ENCODE measurements at regions not wholly inside any gene's neighbourhood (a gene's known extent, or its start where the extent isn't known, plus 50 kb on each side); places are given as distances from the start of the nearest gene placed in this dataset.

GRCh38 chr10:107813451-107814162, 649.1 kb upstream of the SORCS1 start:
- Histone ChIP-seq H3K9me1 (ENCODE audit: insufficient read depth, low read length) (no peaks in the 10 kb centered on the region), H3K14ac (replicated peaks; ENCODE audit: low read depth, low read length) (no peak overlapping the region), H3K18ac (ENCODE audit: low read depth, low read length) (no peak overlapping the region), H3K4ac (ENCODE audit: low read depth, low read length) (no peak overlapping the region), H3K56ac (ENCODE audit: extremely low read depth, insufficient read depth, low read length) (no peak overlapping the region), H2BK120ac (ENCODE audit: low read depth, low read length) (no peak overlapping the region), H3K27ac (ENCODE audit: insufficient read depth, low read length) (no peak overlapping the region), H2BK5ac (ENCODE audit: low read depth, low read length, poor library complexity, severe bottlenecking) (no peak overlapping the region), H2AK9ac (replicated peaks; ENCODE audit: low read depth, low read length, poor library complexity) (no peak overlapping the region), H3K9me3 (ENCODE audit: control insufficient read depth, insufficient read depth, low read length) (peaks cover 6% of the 10 kb centered on the region), H4K5ac (ENCODE audit: low read depth, low read length) (no peak overlapping the region), H3K23ac (ENCODE audit: low read depth, low read length) (no peak overlapping the region), H2AFZ (replicated peaks; ENCODE audit: low read length, poor library complexity) (no peak overlapping the region), H2BK15ac (ENCODE audit: low read depth, low read length) (no peak overlapping the region), H2BK20ac (ENCODE audit: low read depth, low read length) (no peak overlapping the region), H3K4me2 (ENCODE audit: low read depth, low read length) (no peak overlapping the region), H4K20me1 (ENCODE audit: insufficient read depth, low read length) (no peaks in the 10 kb centered on the region), H3K36me3 (ENCODE audit: control insufficient read depth, insufficient read depth, low read length) (no peaks in the 10 kb centered on the region), H3K4me1 (ENCODE audit: control insufficient read depth, insufficient read depth, low read length) (no peaks in the 10 kb centered on the region), H3K79me1 (ENCODE audit: low read depth in 1 of 2, low read length in 2 of 2) (no peaks in the 10 kb centered on the region), H4K91ac (ENCODE audit: insufficient read depth, low read depth, low read length) (no peak overlapping the region), H3K4me3 (ENCODE audit: insufficient read depth, low read depth, low read length) (no peak overlapping the region), H3K9ac (ENCODE audit: low read depth, low read length) (no peak overlapping the region), H4K8ac (ENCODE audit: low read depth in 2 of 2, low read length in 2 of 2) (no peak overlapping the region), H3K27me3 (ENCODE audit: control insufficient read depth, insufficient read depth, low read length) (no peaks in the 10 kb centered on the region), H2AK5ac (ENCODE audit: low read depth, low read length) (no peak overlapping the region)
- ChIA-PET POLR2A (ENCODE audit: unreplicated experiment) (no interaction called here), CTCF (no interaction called here)
- dilution Hi-C loops (cut with HindIII; ENCODE audit: low sequenced_read_pairs, unreplicated experiment) (no loop called here), in situ Hi-C loops (cut with MboI; ENCODE audit: low sequenced_read_pairs) (no loop called here), intact Hi-C loops (cut with micrococcal nuclease) (loop anchor here (1.0 to 10.0 kb wide), 2 partner anchors 404 to 1109 kb away; no protein-coding TSS in a partner anchor)
- TF ChIP-seq CEBPB (IDR thresholded peaks at IDR 0.05; ENCODE audit: low read depth, low read length) (no peak), RFX5 (IDR thresholded peaks at IDR 0.05; ENCODE audit: low read depth, low read length) (no peak), MXI1 (IDR thresholded peaks at IDR 0.05; ENCODE audit: borderline replicate concordance, low read depth, low read length) (no peak), POLR2A (IDR thresholded peaks at IDR 0.05; ENCODE audit: low read depth, low read length) (no peak), USF2 (IDR thresholded peaks at IDR 0.05; ENCODE audit: low read depth, low read length) (no peak), CHD1 (IDR thresholded peaks at IDR 0.05; ENCODE audit: low read depth, low read length) (no peak), RAD21 (IDR thresholded peaks at IDR 0.05; ENCODE audit: low read length) (no peak), BHLHE40 (IDR thresholded peaks at IDR 0.05; ENCODE audit: low read depth, low read length) (no peak), SMC3 (IDR thresholded peaks at IDR 0.05; ENCODE audit: low read depth, low read length) (no peak), FOS (IDR thresholded peaks at IDR 0.05; ENCODE audit: low read depth, low read length) (no peak), ELK1 (IDR thresholded peaks at IDR 0.05; ENCODE audit: borderline replicate concordance, low read depth, low read length) (no peak), MAFK (IDR thresholded peaks at IDR 0.05; ENCODE audit: low read depth, low read length) (no peak), RCOR1 (IDR thresholded peaks at IDR 0.05; ENCODE audit: insufficient replicate concordance, low read length) (no peak), MAZ (IDR thresholded peaks at IDR 0.05; ENCODE audit: borderline replicate concordance, low read depth, low read length) (no peak), CTCF (conservative IDR thresholded peaks at IDR 0.05; ENCODE audit: low read depth, low read length) (no peak), NFE2L2 (IDR thresholded peaks at IDR 0.05; ENCODE audit: low read depth, low read length) (no peak)
- no peak for ATAC-seq (ENCODE audit: low read depth)
- no CpG with 5 or more reads among the region's 8 CpGs for WGBS, 2 experiments (ENCODE audit: extremely low coverage in 2 of 2, insufficient read length in 1 of 2)
- no peak for DNase-seq
- no TSS peak for BruUV-seq (replicated peaks)

Measured in IMR-90 (cell line).